Suppressor macrophage (primary cell): ENCODE measurements at regions not wholly inside any gene's neighbourhood (a gene's known extent, or its start where the extent isn't known, plus 50 kb on each side); places are given as distances from the start of the nearest gene placed in this dataset.

Source experiments
- DNase-seq, 4 experiments: peaks; one replicate each; pipeline ENCODE4 v3.0.0-alpha.2; 2020 to 2022

- no peak for DNase-seq
Observed at GRCh38 chr2:425947-426346, 138.1 kb upstream of the ALKAL2 start.

DNA sequence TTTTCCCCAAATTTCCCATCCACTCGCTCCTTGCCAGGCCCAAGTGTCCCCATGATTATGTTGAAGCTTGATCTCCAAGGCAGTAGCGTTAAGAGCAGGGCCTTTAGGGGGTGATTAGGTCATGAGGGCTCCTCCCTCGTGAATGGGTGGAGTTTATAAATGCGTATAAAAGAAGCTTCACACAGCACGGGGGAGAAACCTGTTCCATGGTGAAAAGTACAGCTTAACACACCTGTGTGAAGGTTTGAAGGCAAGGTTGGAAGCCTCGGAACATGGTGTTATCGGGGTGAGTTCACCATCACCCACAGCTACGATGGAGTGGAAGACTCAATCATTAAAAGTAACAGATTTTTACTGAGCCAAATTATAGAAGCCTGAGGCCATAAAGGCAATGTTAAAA lies 137.4 kb upstream of the ALKAL2 start:
- DNase-seq: no peak

- no peak for DNase-seq
Observed at GRCh38 chr2:424306-425171, 136.6 kb upstream of the ALKAL2 start.

DNA sequence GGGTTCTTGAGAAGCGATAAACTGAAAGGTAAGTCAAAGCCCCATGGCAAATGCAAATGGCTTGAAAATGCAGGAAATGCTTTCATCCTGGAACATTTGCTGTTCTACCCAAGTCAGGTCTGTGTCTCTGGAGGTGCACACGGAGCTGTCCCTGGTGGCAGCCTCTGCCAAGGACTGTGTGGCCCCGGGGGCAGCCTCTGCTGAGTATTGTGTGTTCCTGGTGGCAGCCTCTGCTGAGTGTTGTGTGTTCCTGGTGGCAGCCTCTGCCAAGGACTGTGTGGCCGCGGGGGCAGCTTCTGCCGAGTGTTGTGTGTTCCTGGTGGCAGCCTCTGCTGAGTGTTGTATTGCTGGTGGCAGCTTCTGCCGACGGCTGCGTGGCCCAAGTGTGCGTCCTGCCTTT lies 135.6 kb upstream of the ALKAL2 start:
- DNase-seq: no peak

DNA sequence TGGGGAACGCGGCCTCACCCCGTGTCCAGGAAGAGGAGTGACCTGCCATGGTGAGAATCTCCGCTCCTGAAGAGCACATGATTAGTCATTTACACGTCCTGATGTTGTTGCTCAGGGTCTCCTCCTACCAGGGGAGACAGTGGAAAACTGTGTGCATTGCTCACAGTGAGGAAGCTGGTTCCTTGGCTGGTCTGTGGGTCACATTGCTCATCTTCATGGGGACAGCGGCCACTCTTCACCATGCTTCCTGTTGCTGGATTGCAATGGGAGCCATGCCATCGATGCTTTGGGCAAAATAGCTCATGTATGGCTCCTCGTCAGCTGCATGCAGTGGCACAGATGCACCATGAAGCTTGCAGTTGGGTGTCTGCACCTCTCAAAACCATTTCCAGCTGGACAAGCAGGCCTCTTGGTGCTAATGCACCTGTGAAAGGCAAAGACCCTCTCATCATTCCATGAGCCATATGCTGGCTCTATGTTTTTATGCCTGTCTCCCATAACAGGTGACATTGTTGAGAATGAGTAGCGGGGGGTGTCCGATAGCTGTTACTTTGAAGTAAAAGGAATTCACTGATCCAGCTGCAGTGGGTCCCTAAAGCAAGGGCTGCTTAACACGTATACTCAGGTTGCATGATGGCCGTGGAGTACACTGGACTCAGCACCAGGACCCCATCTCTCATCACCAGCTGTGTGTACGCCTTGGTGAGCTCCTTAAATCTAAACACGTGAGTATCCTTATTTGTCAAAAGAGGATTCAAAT lies 135.0 kb upstream of the ALKAL2 start:
- DNase-seq: no peak

DNA sequence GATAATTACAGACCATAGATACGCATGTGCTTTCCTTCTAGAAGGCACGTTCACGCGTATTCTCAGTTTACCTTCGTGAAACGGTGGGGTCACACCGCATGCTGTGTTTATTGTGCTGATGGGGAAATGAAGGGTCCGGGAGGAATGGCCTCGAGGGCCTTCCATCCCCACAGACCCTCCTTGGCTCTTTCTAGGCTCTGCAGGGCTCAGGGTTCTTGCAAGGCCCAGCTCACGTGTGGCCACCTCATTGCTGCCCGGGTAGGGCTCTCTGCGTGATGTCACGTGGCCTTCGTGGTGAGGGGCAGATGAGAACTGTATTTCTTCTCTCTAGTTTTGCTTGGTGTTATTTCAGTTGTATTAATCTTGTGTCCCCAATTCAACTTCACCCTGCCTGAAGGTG lies 133.5 kb upstream of the ALKAL2 start:
- DNase-seq: no peak

- no peak for DNase-seq
Observed at GRCh38 chr2:419687-420317, 131.9 kb upstream of the ALKAL2 start.

DNA sequence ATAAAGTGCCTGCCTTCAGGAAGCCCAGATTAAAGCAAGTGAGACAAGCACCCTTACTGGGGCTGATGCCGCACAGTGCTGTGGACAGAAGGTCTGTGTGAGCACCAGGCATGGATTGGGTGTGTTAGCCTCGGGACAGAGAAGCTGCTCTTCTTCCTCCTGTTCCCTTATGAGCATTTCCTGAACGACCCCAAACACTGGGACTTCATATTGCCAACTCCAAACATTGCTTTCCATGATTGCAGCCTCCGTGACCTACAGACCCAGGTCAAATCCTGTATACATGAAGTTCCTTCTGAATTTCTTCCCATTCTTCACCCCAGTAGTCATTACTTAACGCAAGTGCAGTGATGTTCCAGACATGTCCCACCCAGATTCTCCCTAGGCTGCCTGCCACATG lies 129.8 kb upstream of the ALKAL2 start:
- no peak for DNase-seq

GRCh38 chr2:417006-417405 lies 129.1 kb upstream of the ALKAL2 start:
- no peak for DNase-seq

GRCh38 chr2:415986-416610 lies 128.2 kb upstream of the ALKAL2 start:
- no peak for DNase-seq

DNA sequence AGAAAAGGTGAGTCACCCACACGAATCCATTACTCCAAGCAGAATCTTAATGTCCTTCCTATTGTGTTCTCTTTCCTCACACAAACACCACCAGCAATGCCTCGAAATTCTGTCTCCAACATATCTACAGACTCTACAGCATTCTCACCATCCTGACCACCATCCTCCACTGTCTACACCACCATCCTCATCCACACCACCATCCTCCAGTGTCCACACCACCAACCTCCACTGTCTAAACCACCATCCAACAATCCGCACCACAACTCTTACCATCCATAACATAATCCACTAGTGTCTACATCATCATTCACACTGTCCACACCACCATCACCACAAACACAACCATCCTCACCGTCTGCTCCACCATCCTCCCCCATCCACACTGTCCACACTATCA lies 121.6 kb upstream of the ALKAL2 start:
- DNase-seq: no peak

- no peak for DNase-seq
Observed at GRCh38 chr2:407630-408029, 119.7 kb upstream of the ALKAL2 start.

DNA sequence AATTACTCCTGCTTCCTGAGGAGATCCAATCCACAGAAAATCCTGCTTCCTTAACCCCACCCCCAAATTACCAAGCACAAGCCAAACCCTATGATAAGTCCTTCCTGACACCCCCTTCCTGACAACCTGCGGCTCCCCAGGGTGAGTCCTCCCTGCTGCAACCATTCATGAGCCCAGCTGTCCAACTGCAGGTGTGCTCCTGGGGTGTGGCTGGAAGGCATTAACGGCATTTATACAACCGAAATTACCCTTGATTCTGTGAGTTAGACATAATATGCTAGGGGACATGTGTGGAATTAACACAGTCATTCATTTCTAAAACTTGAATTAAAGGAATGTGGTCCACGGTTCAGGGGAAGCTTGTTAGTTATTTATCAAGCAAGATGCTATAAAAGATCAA lies 119.0 kb upstream of the ALKAL2 start:
- no peak for DNase-seq

DNA sequence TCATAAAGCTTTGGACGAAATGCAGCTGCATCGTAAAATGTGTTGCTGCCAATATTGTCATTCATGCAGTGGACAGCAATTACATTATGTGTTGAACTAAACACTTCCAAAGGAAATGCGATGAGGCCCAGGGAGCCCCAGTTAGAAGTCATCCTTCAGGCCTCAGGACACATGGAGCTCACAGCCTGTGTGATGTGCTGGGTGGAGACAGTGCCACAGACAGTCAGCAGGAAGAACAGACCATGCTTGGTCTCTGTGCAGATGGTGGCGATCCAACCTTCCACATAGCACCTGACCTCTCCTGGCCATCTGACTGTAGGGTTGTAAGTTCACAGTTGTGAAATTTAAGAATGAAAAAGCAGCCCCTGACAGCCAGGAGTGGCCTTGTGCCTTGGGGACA lies 118.3 kb upstream of the ALKAL2 start:
- no peak for DNase-seq

- DNase-seq: no peak
Observed at GRCh38 chr2:404581-404980, 116.7 kb upstream of the ALKAL2 start.

DNA sequence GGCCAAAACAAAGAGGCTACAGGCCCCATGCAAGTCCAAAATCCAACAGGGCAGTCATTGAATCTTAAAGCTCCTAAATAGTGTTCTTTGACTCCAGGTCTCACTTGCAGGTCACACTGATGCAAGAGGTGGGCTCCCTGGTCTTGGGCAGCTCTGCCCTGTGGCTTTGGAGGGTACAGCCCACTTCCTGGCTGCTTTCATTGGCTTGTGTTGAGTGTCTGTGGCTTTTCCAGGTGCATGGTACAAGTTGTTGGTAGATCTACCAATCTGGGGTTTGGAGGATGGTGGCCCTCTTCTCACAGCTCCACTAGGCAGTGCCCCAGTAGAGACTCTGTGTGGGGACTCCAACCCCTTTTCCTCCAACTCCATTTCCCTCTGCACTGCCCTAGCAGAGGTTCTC lies 115.8 kb upstream of the ALKAL2 start:
- no peak for DNase-seq

GRCh38 chr2:402721-403120 lies 114.8 kb upstream of the ALKAL2 start:
- no peak for DNase-seq

- DNase-seq: no peak
Observed at GRCh38 chr2:402206-402605, 114.3 kb upstream of the ALKAL2 start.

DNA sequence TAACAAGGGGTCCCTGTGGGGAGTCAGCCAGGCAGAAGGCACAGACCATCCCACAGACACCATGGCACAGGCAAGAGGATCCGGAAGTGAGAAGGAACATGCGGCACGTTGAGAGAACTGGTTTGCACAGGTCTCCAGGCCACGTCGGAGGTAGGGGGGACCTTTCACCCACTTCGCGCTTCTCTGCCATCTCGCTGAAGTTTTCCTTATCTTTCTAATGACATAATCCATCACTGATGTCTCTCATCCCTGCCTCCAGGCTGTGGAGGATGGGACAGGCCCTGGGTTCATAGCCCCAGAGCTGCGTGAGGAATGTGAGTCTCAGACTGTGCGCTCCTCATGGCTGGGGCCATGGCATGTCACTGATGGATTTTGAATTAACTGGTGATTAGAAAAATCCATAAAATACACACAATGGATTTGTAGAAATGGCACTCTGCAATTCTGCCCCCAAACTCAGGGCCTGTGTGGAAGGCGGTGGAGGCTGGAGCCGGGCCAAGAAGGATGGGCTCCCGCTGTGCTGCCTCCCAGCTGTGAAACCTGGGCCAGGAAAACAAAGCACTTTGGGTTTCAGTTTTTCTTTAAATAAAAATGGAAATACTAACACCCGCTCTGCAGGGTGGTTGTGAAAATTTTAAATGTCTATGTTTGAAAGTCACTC lies 113.3 kb upstream of the ALKAL2 start:
- no peak for DNase-seq

GRCh38 chr2:397926-398325 lies 110.0 kb upstream of the ALKAL2 start:
- no peak for DNase-seq

DNA sequence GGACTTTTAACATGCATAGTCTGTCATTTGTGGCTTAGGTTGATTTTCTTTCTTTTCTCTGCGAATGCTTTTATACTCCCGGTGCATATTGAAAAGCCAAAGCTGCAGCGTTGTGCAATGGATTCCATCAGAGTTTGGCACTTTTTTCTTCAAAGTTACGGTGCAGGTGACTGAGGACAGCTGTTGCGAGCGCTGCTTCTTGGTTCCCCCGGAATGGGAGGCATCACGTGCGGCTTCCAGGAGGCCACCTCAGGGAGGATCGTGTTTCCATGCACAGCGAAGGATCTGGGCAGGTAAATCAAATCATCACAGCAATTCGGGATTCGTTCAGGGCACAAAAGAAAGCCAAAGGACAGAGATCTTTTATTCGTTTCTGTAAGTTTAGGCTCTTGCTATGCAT lies 109.6 kb upstream of the ALKAL2 start:
- DNase-seq: no peak

DNA sequence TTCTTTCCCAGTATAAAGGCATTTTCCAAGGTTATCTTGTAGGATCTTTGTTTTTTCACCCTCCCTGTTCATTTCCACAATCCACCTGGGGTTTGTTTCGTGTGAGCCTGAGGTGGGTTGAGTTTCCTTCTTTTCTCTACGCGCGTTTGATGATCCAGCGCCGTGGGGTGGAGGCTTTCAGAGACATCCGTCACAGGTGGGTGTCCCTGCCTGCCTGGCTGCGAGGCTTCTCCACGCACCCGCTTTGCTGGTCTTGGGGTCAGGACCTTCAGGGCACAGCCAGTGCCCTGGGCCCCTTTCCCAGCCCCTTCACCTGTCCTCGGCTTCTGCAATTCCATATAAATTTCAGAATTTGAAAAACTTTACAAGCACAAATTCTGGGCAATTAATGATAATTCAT lies 109.0 kb upstream of the ALKAL2 start:
- no peak for DNase-seq

DNA sequence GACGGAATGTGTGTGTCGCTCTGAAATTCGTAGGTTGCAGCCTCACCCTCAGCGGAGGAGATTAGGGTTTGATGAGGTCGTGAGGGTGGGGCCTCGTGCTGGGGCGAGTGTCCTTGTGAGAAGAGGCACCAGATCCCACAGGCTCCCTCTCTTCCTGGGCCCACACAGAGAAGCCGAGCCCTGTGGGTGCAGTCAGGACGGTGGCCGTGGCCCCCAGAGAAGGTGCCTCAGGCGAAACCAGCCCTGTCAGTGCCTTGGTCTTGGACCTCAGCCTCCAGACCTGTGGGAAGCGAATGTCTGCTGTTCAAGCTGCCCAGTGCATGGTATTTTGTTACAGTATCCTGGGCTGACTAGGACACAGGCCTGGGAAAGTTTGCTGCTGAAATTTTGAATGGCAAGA lies 108.0 kb upstream of the ALKAL2 start:
- DNase-seq: no peak
